Chondrocyte (in vitro differentiated cells): ENCODE measurements at regions not wholly inside any gene's neighbourhood (a gene's known extent, or its start where the extent isn't known, plus 50 kb on each side); places are given as distances from the start of the nearest gene placed in this dataset.

Experiments used
- DNase-seq: peaks from one replicate; pipeline ENCODE4 v3.0.0; 2021; ENCODE audit warnings: mixed read lengths, low spot score
- H3K27ac Mint-ChIP-seq: one replicate; pipeline ENCODE4 v1.8.0; 2021; ENCODE audit warnings: mild to moderate bottlenecking, moderate library complexity, mixed read lengths; ENCODE audit not compliant: unreplicated experiment
- H3K27me3 Mint-ChIP-seq: 2 replicates; pipeline ENCODE4 v1.8.0; 2021; ENCODE audit warnings: low read depth, mixed read lengths
- H3K36me3 Mint-ChIP-seq: 2 replicates; pipeline ENCODE4 v1.8.0; 2021; ENCODE audit warnings: low read depth, mixed read lengths
- H3K4me1 Mint-ChIP-seq: 2 replicates; pipeline ENCODE4 v1.8.0; 2021; ENCODE audit warnings: low read depth, mild to moderate bottlenecking, mixed read lengths
- H3K4me3 Mint-ChIP-seq: one replicate; pipeline ENCODE4 v1.8.0; 2021; ENCODE audit warnings: mild to moderate bottlenecking, moderate library complexity, mixed read lengths; ENCODE audit not compliant: unreplicated experiment
- H3K9me3 Mint-ChIP-seq: 2 replicates; pipeline ENCODE4 v1.8.0; 2021; ENCODE audit warnings: low read depth, mixed read lengths
- CTCF ChIP-seq: fragments of 200-600 bp; sonication (generic); IDR thresholded peaks from 2 replicates; pipeline ENCODE4 v1.5.0; 2021; ENCODE audit warnings: antibody characterized with exemption, mild to moderate bottlenecking, moderate library complexity

- TF ChIP-seq CTCF, result no peak
- H3K4me1 Mint-ChIP-seq, result no peaks in the 10 kb centered on the region
- no peak overlapping the region for H3K4me3 Mint-ChIP-seq
- H3K27ac Mint-ChIP-seq, result no peak overlapping the region
- no peaks in the 10 kb centered on the region for H3K27me3 Mint-ChIP-seq
- H3K36me3 Mint-ChIP-seq, result no peaks in the 10 kb centered on the region
- DNase-seq, result no peak
- H3K9me3 Mint-ChIP-seq, result peaks cover 7% of the 10 kb centered on the region
Observed at GRCh38 chr9:106432631-106433030, 430.3 kb upstream of the ZNF462 start.

GRCh38 chr9:106438928-106439327, 424.0 kb upstream of the ZNF462 start:
- Mint-ChIP-seq H3K27me3 (no peaks in the 10 kb centered on the region), H3K27ac (peak overlapping the region; percentile 52), H3K4me1 (peaks cover 11% of the 10 kb centered on the region), H3K36me3 (no peaks in the 10 kb centered on the region), H3K4me3 (no peak overlapping the region), H3K9me3 (no peaks in the 10 kb centered on the region)
- TF ChIP-seq CTCF, result no peak
- DNase-seq, result no peak

GRCh38 chr9:106441283-106441682, 421.7 kb upstream of the ZNF462 start:
- no peak overlapping the region for H3K27ac Mint-ChIP-seq
- H3K4me3 Mint-ChIP-seq, result no peak overlapping the region
- peaks cover 11% of the 10 kb centered on the region for H3K4me1 Mint-ChIP-seq
- no peaks in the 10 kb centered on the region for H3K27me3 Mint-ChIP-seq
- H3K9me3 Mint-ChIP-seq, result no peaks in the 10 kb centered on the region
- no peak for TF ChIP-seq CTCF
- no peak for DNase-seq
- H3K36me3 Mint-ChIP-seq, result no peaks in the 10 kb centered on the region

GRCh38 chr9:106443520-106443919, 419.4 kb upstream of the ZNF462 start:
- H3K27ac Mint-ChIP-seq, result no peak overlapping the region
- no peaks in the 10 kb centered on the region for H3K27me3 Mint-ChIP-seq
- no peaks in the 10 kb centered on the region for H3K36me3 Mint-ChIP-seq
- peaks cover 11% of the 10 kb centered on the region for H3K4me1 Mint-ChIP-seq
- H3K9me3 Mint-ChIP-seq, result no peaks in the 10 kb centered on the region
- TF ChIP-seq CTCF, result no peak
- no peak overlapping the region for H3K4me3 Mint-ChIP-seq
- DNase-seq, result no peak

- Mint-ChIP-seq H3K27ac (no peak overlapping the region), H3K27me3 (no peaks in the 10 kb centered on the region), H3K9me3 (no peaks in the 10 kb centered on the region), H3K36me3 (no peaks in the 10 kb centered on the region), H3K4me3 (no peak overlapping the region), H3K4me1 (peaks cover 9% of the 10 kb centered on the region)
- DNase-seq, result no peak
- no peak for TF ChIP-seq CTCF
Observed at GRCh38 chr9:106445107-106445506, 417.9 kb upstream of the ZNF462 start.
